ENCODE measurements at regions not wholly inside any gene's neighbourhood (a gene's known extent, or its start where the extent isn't known, plus 50 kb on each side); places are given as distances from the start of the nearest gene placed in this dataset.
"Not testable (repeated sequence)": the region's sequence is repeated elsewhere in the genome, so short reads cannot be mapped to it uniquely, and the experiment has no call there.

- Histone ChIP-seq H3F3A (ENCODE audit: insufficient read depth, low read length, poor library complexity, severe bottlenecking) (no peaks in the 10 kb centered on the region), H3K9ac (ENCODE audit: low read length) (no peak overlapping the region), H3K27me3 (ENCODE audit: insufficient read depth, low read depth, low read length) (no peaks in the 10 kb centered on the region), H3K27ac (ENCODE audit: low read length) (no peak overlapping the region), H4K20me1 (ENCODE audit: insufficient read depth) (no peaks in the 10 kb centered on the region), H3K4me3 (ENCODE audit: low read length) (no peak overlapping the region), H3K4me2 (ENCODE audit: low read length) (no peak overlapping the region), H3K79me2 (replicated peaks; ENCODE audit: insufficient read depth, low read length) (no peaks in the 10 kb centered on the region), H2AFZ (ENCODE audit: low read depth, low read length) (no peak overlapping the region), H3K9me2 (ENCODE audit: insufficient read depth, low read length) (no peaks in the 10 kb centered on the region), H3K9me3 (ENCODE audit: low read length) (no peaks in the 10 kb centered on the region), H3K36me3 (ENCODE audit: insufficient read depth, low read length) (no peaks in the 10 kb centered on the region)
- TF ChIP-seq EZH2 (IDR thresholded peaks at IDR 0.05; ENCODE audit: borderline replicate concordance, insufficient read depth, low read length, poor library complexity, severe bottlenecking), result no peak
- TF ChIP-seq SMC3 (conservative IDR thresholded peaks at IDR 0.05; ENCODE audit: poor library complexity), result no peak
- no peak for TF ChIP-seq RAD21 (conservative IDR thresholded peaks at IDR 0.05)
- no peak for TF ChIP-seq CTCF (IDR thresholded peaks at IDR 0.05; ENCODE audit: poor library complexity, severe bottlenecking)
- no peak for TF ChIP-seq TAF1 (IDR thresholded peaks at IDR 0.05; ENCODE audit: low read depth)
- no peak for TF ChIP-seq EP300 (conservative IDR thresholded peaks at IDR 0.05; ENCODE audit: poor library complexity, severe bottlenecking)
- no peak for TF ChIP-seq POLR2AphosphoS5 (IDR thresholded peaks at IDR 0.05)
- no peak for TF ChIP-seq REST (IDR thresholded peaks at IDR 0.05; ENCODE audit: borderline replicate concordance)
- no peak for TF ChIP-seq MXI1 (conservative IDR thresholded peaks at IDR 0.05; ENCODE audit: poor library complexity, severe bottlenecking)
These were observed 1030.2 kb upstream of the SEMA6A start for GRCh38 chr5:117604845-117605244.

- H3K27ac ChIP-seq (ENCODE audit: low read length); H4K20me1 ChIP-seq (ENCODE audit: insufficient read depth); H3K9me2 ChIP-seq (ENCODE audit: insufficient read depth, low read length); H2AFZ ChIP-seq (ENCODE audit: low read depth, low read length); H3K9me3 ChIP-seq (ENCODE audit: low read length); H3K4me3 ChIP-seq (ENCODE audit: low read length); H3K36me3 ChIP-seq (ENCODE audit: insufficient read depth, low read length); H3K4me2 ChIP-seq (ENCODE audit: low read length); H3K9ac ChIP-seq (ENCODE audit: low read length); H3F3A ChIP-seq (ENCODE audit: insufficient read depth, low read length, poor library complexity, severe bottlenecking); H3K27me3 ChIP-seq (ENCODE audit: insufficient read depth, low read depth, low read length); H3K79me2 ChIP-seq (replicated peaks; ENCODE audit: insufficient read depth, low read length): not testable (repeated sequence)
These were observed 1025.2 kb upstream of the SEMA6A start for GRCh38 chr5:117599811-117600210.

GRCh38 chr5:117594166-117594565, 1019.5 kb upstream of the SEMA6A start:
- Histone ChIP-seq H2AFZ (ENCODE audit: low read depth, low read length) (no peak overlapping the region), H4K20me1 (ENCODE audit: insufficient read depth) (no peaks in the 10 kb centered on the region), H3K9me2 (ENCODE audit: insufficient read depth, low read length) (no peaks in the 10 kb centered on the region), H3K36me3 (ENCODE audit: insufficient read depth, low read length) (no peaks in the 10 kb centered on the region), H3K79me2 (replicated peaks; ENCODE audit: insufficient read depth, low read length) (no peaks in the 10 kb centered on the region), H3K27ac (ENCODE audit: low read length) (no peak overlapping the region), H3F3A (ENCODE audit: insufficient read depth, low read length, poor library complexity, severe bottlenecking) (no peaks in the 10 kb centered on the region), H3K9me3 (ENCODE audit: low read length) (no peaks in the 10 kb centered on the region), H3K4me2 (ENCODE audit: low read length) (no peak overlapping the region), H3K27me3 (ENCODE audit: insufficient read depth, low read depth, low read length) (no peaks in the 10 kb centered on the region), H3K9ac (ENCODE audit: low read length) (no peak overlapping the region), H3K4me3 (ENCODE audit: low read length) (no peak overlapping the region)
- TF ChIP-seq CTCF (IDR thresholded peaks at IDR 0.05; ENCODE audit: poor library complexity, severe bottlenecking), result no peak
- TF ChIP-seq EZH2 (IDR thresholded peaks at IDR 0.05; ENCODE audit: borderline replicate concordance, insufficient read depth, low read length, poor library complexity, severe bottlenecking), result no peak
- no peak for TF ChIP-seq MXI1 (conservative IDR thresholded peaks at IDR 0.05; ENCODE audit: poor library complexity, severe bottlenecking)
- no peak for TF ChIP-seq SMC3 (conservative IDR thresholded peaks at IDR 0.05; ENCODE audit: poor library complexity)
- no peak for TF ChIP-seq EP300 (conservative IDR thresholded peaks at IDR 0.05; ENCODE audit: poor library complexity, severe bottlenecking)
- TF ChIP-seq RAD21 (conservative IDR thresholded peaks at IDR 0.05), result no peak
- TF ChIP-seq POLR2AphosphoS5 (IDR thresholded peaks at IDR 0.05), result no peak
- TF ChIP-seq TAF1 (IDR thresholded peaks at IDR 0.05; ENCODE audit: low read depth), result no peak
- TF ChIP-seq REST (IDR thresholded peaks at IDR 0.05; ENCODE audit: borderline replicate concordance), result no peak
